ENCODE measurements at regions not wholly inside any gene's neighbourhood (a gene's known extent, or its start where the extent isn't known, plus 50 kb on each side); places are given as distances from the start of the nearest gene placed in this dataset.
"Not testable (repeated sequence)": the region's sequence is repeated elsewhere in the genome, so short reads cannot be mapped to it uniquely, and the experiment has no call there.

GRCh38 chr5:54792611-54793404 is 192.6 kb downstream of the ESM1 start:
- Histone ChIP-seq H3K4me1 (ENCODE audit: control insufficient read depth, insufficient read depth, low read length, unreplicated experiment) (peaks cover 4% of the 10 kb centered on the region), H3K79me2 (ENCODE audit: control insufficient read depth, insufficient read depth, low read length, unreplicated experiment) (no peaks in the 10 kb centered on the region), H3K27ac (ENCODE audit: low read depth, low read length) (no peak overlapping the region), H2AFZ (ENCODE audit: low read length, unreplicated experiment) (no peak overlapping the region), H3K36me3 (ENCODE audit: insufficient read depth, low read length) (no peaks in the 10 kb centered on the region), H3K27me3 (ENCODE audit: insufficient read depth, low read length) (no peaks in the 10 kb centered on the region), H3K4me3 (ENCODE audit: low read depth, low read length) (no peak overlapping the region)

GRCh38 chr5:54787910-54788309 is 197.5 kb downstream of the ESM1 start:
- not testable (repeated sequence) for H2AFZ ChIP-seq (ENCODE audit: low read length, unreplicated experiment); H3K27me3 ChIP-seq (ENCODE audit: insufficient read depth, low read length); H3K4me3 ChIP-seq (ENCODE audit: low read depth, low read length); H3K4me1 ChIP-seq (ENCODE audit: control insufficient read depth, insufficient read depth, low read length, unreplicated experiment); H3K27ac ChIP-seq (ENCODE audit: low read depth, low read length); H3K79me2 ChIP-seq (ENCODE audit: control insufficient read depth, insufficient read depth, low read length, unreplicated experiment); H3K36me3 ChIP-seq (ENCODE audit: insufficient read depth, low read length)

- no peaks in the 10 kb centered on the region for H3K27me3 ChIP-seq (ENCODE audit: insufficient read depth, low read length)
- H2AFZ ChIP-seq (ENCODE audit: low read length, unreplicated experiment) = no peak overlapping the region
- no peak overlapping the region for H3K4me3 ChIP-seq (ENCODE audit: low read depth, low read length)
- no peak overlapping the region for H3K27ac ChIP-seq (ENCODE audit: low read depth, low read length)
- no peaks in the 10 kb centered on the region for H3K79me2 ChIP-seq (ENCODE audit: control insufficient read depth, insufficient read depth, low read length, unreplicated experiment)
- peaks cover 5% of the 10 kb centered on the region for H3K4me1 ChIP-seq (ENCODE audit: control insufficient read depth, insufficient read depth, low read length, unreplicated experiment)
- H3K36me3 ChIP-seq (ENCODE audit: insufficient read depth, low read length) = no peaks in the 10 kb centered on the region
These were observed 199.4 kb downstream of the ESM1 start for GRCh38 chr5:54785729-54786591.

GRCh38 chr5:54778783-54779182 is 206.6 kb downstream of the ESM1 start:
- no peak overlapping the region for H2AFZ ChIP-seq (ENCODE audit: low read length, unreplicated experiment)

GRCh38 chr5:54775645-54776044 is 209.7 kb downstream of the ESM1 start:
- Histone ChIP-seq H2AFZ (ENCODE audit: low read length, unreplicated experiment) (no peak overlapping the region), H3K4me3 (ENCODE audit: low read depth, low read length) (no peak overlapping the region), H3K4me1 (ENCODE audit: control insufficient read depth, insufficient read depth, low read length, unreplicated experiment) (no peaks in the 10 kb centered on the region), H3K36me3 (ENCODE audit: insufficient read depth, low read length) (no peaks in the 10 kb centered on the region), H3K27ac (ENCODE audit: low read depth, low read length) (no peak overlapping the region), H3K79me2 (ENCODE audit: control insufficient read depth, insufficient read depth, low read length, unreplicated experiment) (no peaks in the 10 kb centered on the region), H3K27me3 (ENCODE audit: insufficient read depth, low read length) (no peaks in the 10 kb centered on the region)

More at GRCh38 chr5:54778783-54779182, 206.6 kb downstream of the ESM1 start:
- H3K36me3 ChIP-seq (ENCODE audit: insufficient read depth, low read length) = no peaks in the 10 kb centered on the region
- no peak overlapping the region for H3K4me3 ChIP-seq (ENCODE audit: low read depth, low read length)
- H3K4me1 ChIP-seq (ENCODE audit: control insufficient read depth, insufficient read depth, low read length, unreplicated experiment) = no peaks in the 10 kb centered on the region
- no peaks in the 10 kb centered on the region for H3K79me2 ChIP-seq (ENCODE audit: control insufficient read depth, insufficient read depth, low read length, unreplicated experiment)
- H3K27me3 ChIP-seq (ENCODE audit: insufficient read depth, low read length) = no peaks in the 10 kb centered on the region
- H3K27ac ChIP-seq (ENCODE audit: low read depth, low read length) = no peak overlapping the region

GRCh38 chr5:54774281-54775170 is 210.9 kb downstream of the ESM1 start:
- Histone ChIP-seq H3K4me3 (ENCODE audit: low read depth, low read length) (no peak overlapping the region), H3K27me3 (ENCODE audit: insufficient read depth, low read length) (no peaks in the 10 kb centered on the region), H3K79me2 (ENCODE audit: control insufficient read depth, insufficient read depth, low read length, unreplicated experiment) (no peaks in the 10 kb centered on the region), H3K4me1 (ENCODE audit: control insufficient read depth, insufficient read depth, low read length, unreplicated experiment) (no peaks in the 10 kb centered on the region), H3K27ac (ENCODE audit: low read depth, low read length) (no peak overlapping the region), H2AFZ (ENCODE audit: low read length, unreplicated experiment) (no peak overlapping the region), H3K36me3 (ENCODE audit: insufficient read depth, low read length) (no peaks in the 10 kb centered on the region)

- Histone ChIP-seq H3K4me3 (ENCODE audit: low read depth, low read length) (no peak overlapping the region), H3K27ac (ENCODE audit: low read depth, low read length) (no peak overlapping the region), H3K79me2 (ENCODE audit: control insufficient read depth, insufficient read depth, low read length, unreplicated experiment) (no peaks in the 10 kb centered on the region), H3K27me3 (ENCODE audit: insufficient read depth, low read length) (no peaks in the 10 kb centered on the region), H3K4me1 (ENCODE audit: control insufficient read depth, insufficient read depth, low read length, unreplicated experiment) (no peaks in the 10 kb centered on the region), H3K36me3 (ENCODE audit: insufficient read depth, low read length) (no peaks in the 10 kb centered on the region), H2AFZ (ENCODE audit: low read length, unreplicated experiment) (no peak overlapping the region)
These were observed 212.7 kb downstream of the ESM1 start for GRCh38 chr5:54772684-54773083.

- Histone ChIP-seq H3K36me3 (ENCODE audit: insufficient read depth, low read length) (no peaks in the 10 kb centered on the region), H2AFZ (ENCODE audit: low read length, unreplicated experiment) (no peak overlapping the region), H3K4me1 (ENCODE audit: control insufficient read depth, insufficient read depth, low read length, unreplicated experiment) (no peaks in the 10 kb centered on the region), H3K4me3 (ENCODE audit: low read depth, low read length) (no peak overlapping the region), H3K27ac (ENCODE audit: low read depth, low read length) (no peak overlapping the region), H3K79me2 (ENCODE audit: control insufficient read depth, insufficient read depth, low read length, unreplicated experiment) (no peaks in the 10 kb centered on the region), H3K27me3 (ENCODE audit: insufficient read depth, low read length) (no peaks in the 10 kb centered on the region)
These were observed 213.2 kb downstream of the ESM1 start for GRCh38 chr5:54772231-54772630.

- H3K27me3 ChIP-seq (ENCODE audit: insufficient read depth, low read length) = no peaks in the 10 kb centered on the region
- no peaks in the 10 kb centered on the region for H3K36me3 ChIP-seq (ENCODE audit: insufficient read depth, low read length)
- no peak overlapping the region for H3K4me3 ChIP-seq (ENCODE audit: low read depth, low read length)
- H3K4me1 ChIP-seq (ENCODE audit: control insufficient read depth, insufficient read depth, low read length, unreplicated experiment) = no peaks in the 10 kb centered on the region
- H2AFZ ChIP-seq (ENCODE audit: low read length, unreplicated experiment) = no peak overlapping the region
- H3K79me2 ChIP-seq (ENCODE audit: control insufficient read depth, insufficient read depth, low read length, unreplicated experiment) = no peaks in the 10 kb centered on the region
- no peak overlapping the region for H3K27ac ChIP-seq (ENCODE audit: low read depth, low read length)
These were observed 215.6 kb downstream of the ESM1 start for GRCh38 chr5:54769746-54770145.

GRCh38 chr5:54769072-54769471 is 216.3 kb downstream of the ESM1 start:
- Histone ChIP-seq H3K36me3 (ENCODE audit: insufficient read depth, low read length) (no peaks in the 10 kb centered on the region), H2AFZ (ENCODE audit: low read length, unreplicated experiment) (no peak overlapping the region), H3K27me3 (ENCODE audit: insufficient read depth, low read length) (no peaks in the 10 kb centered on the region), H3K4me3 (ENCODE audit: low read depth, low read length) (no peak overlapping the region), H3K27ac (ENCODE audit: low read depth, low read length) (no peak overlapping the region), H3K4me1 (ENCODE audit: control insufficient read depth, insufficient read depth, low read length, unreplicated experiment) (no peaks in the 10 kb centered on the region), H3K79me2 (ENCODE audit: control insufficient read depth, insufficient read depth, low read length, unreplicated experiment) (no peaks in the 10 kb centered on the region)
